Neural progenitor cell (in vitro differentiated cells): ENCODE measurements at regions not wholly inside any gene's neighbourhood (a gene's known extent, or its start where the extent isn't known, plus 50 kb on each side); places are given as distances from the start of the nearest gene placed in this dataset.

ENCODE experiments used
- DNase-seq: peaks from one replicate; pipeline ENCODE4 v3.0.0-alpha.2; 2016; ENCODE audit warnings: low spot score
- H2AFZ ChIP-seq: fragments of 200-600 bp; sonication (generic); replicated peaks from 2 replicates; pipeline ENCODE4 v1.6.1; 2016; ENCODE audit warnings: antibody characterized with exemption
- H3F3A ChIP-seq: fragments of 200-600 bp; sonication (generic); 2 replicates; pipeline ENCODE4 v1.6.1; 2016; ENCODE audit warnings: antibody characterized with exemption, low read depth
- H3K27ac ChIP-seq: fragments of 200-600 bp; sonication (generic); 2 replicates; pipeline ENCODE4 v1.5.1; 2016; ENCODE audit warnings: mild to moderate bottlenecking
- H3K27me3 ChIP-seq: fragments of 200-600 bp; sonication (generic); 2 replicates; pipeline ENCODE4 v1.6.1; 2016; ENCODE audit warnings: mild to moderate bottlenecking, moderate library complexity
- H3K36me3 ChIP-seq: fragments of 200-600 bp; sonication (generic); 2 replicates; pipeline ENCODE4 v1.5.1; 2016
- H3K4me1 ChIP-seq: fragments of 200-600 bp; sonication (generic); 2 replicates; pipeline ENCODE4 v1.6.1; 2016; ENCODE audit warnings: mixed run types
- H3K4me2 ChIP-seq: fragments of 200-600 bp; sonication (generic); 2 replicates; pipeline ENCODE4 v1.6.1; 2016
- H3K4me3 ChIP-seq: fragments of 200-600 bp; sonication (generic); 2 replicates; pipeline ENCODE4 v1.5.1; 2016
- H3K79me2 ChIP-seq: fragments of 200-600 bp; sonication (generic); 2 replicates; pipeline ENCODE4 v1.6.1; 2016; ENCODE audit warnings: low read depth
- H3K9ac ChIP-seq: fragments of 200-600 bp; sonication (generic); 2 replicates; pipeline ENCODE4 v1.6.1; 2016
- H3K9me3 ChIP-seq: fragments of 200-600 bp; sonication (generic); 2 replicates; pipeline ENCODE4 v1.5.1; 2016; ENCODE audit warnings: low read depth
- H4K20me1 ChIP-seq: fragments of 200-600 bp; sonication (generic); 2 replicates; pipeline ENCODE4 v1.6.1; 2016; ENCODE audit warnings: low read depth
- H3K27ac Mint-ChIP-seq: 3 replicates; pipeline ENCODE4 v1.8.0; 2021; ENCODE audit warnings: mixed read lengths
- H3K27me3 Mint-ChIP-seq: 2 replicates; pipeline ENCODE4 v1.8.0; 2022; ENCODE audit warnings: low read depth, mild to moderate bottlenecking, inconsistent platforms, moderate library complexity, mixed read lengths; ENCODE audit not compliant: insufficient read depth
- H3K36me3 Mint-ChIP-seq: 3 replicates; pipeline ENCODE4 v1.8.0; 2021; ENCODE audit warnings: mixed read lengths
- H3K4me1 Mint-ChIP-seq: 3 replicates; pipeline ENCODE4 v1.8.0; 2021; ENCODE audit warnings: mixed read lengths
- H3K4me3 Mint-ChIP-seq: 3 replicates; pipeline ENCODE4 v1.8.0; 2021; ENCODE audit warnings: mild to moderate bottlenecking, moderate library complexity, mixed read lengths
- H3K9me3 Mint-ChIP-seq: 3 replicates; pipeline ENCODE4 v1.8.0; 2020; ENCODE audit warnings: mixed read lengths
- CTCF ChIP-seq: fragments of 200-600 bp; sonication (generic); IDR thresholded peaks from 2 replicates; pipeline ENCODE4 v1.5.1; 2017; ENCODE audit warnings: antibody characterized with exemption, mild to moderate bottlenecking
- EZH2 ChIP-seq: fragments of 200-600 bp; sonication (generic); IDR thresholded peaks from 2 replicates; pipeline ENCODE4 v1.6.1; 2017; ENCODE audit warnings: antibody characterized with exemption, mild to moderate bottlenecking, moderate library complexity
- EZH2phosphoT487 ChIP-seq: fragments of 200-600 bp; sonication (generic); IDR thresholded peaks from 2 replicates; pipeline ENCODE4 v1.6.1; 2017; ENCODE audit warnings: antibody characterized with exemption

- no peak overlapping the region for H3K4me3 Mint-ChIP-seq
- H3K4me2 ChIP-seq = no peak overlapping the region
- no peaks in the 10 kb centered on the region for H3K36me3 ChIP-seq
- no peaks in the 10 kb centered on the region for H3K36me3 Mint-ChIP-seq
- H3K4me1 ChIP-seq = peaks cover 7% of the 10 kb centered on the region
- H2AFZ ChIP-seq = no peak overlapping the region
- H3K27me3 ChIP-seq = no peaks in the 10 kb centered on the region
- no peak overlapping the region for H3K4me3 ChIP-seq
- no peaks in the 10 kb centered on the region for H3F3A ChIP-seq
- H3K27ac ChIP-seq = no peak overlapping the region
- no peaks in the 10 kb centered on the region for H3K79me2 ChIP-seq
- no peaks in the 10 kb centered on the region for H3K9me3 ChIP-seq
- H3K9ac ChIP-seq = no peak overlapping the region
- no peak overlapping the region for H3K27ac Mint-ChIP-seq
- no peak for DNase-seq
- TF ChIP-seq EZH2 = no peak
- no peak for TF ChIP-seq EZH2phosphoT487
- TF ChIP-seq CTCF = no peak
- no peaks in the 10 kb centered on the region for H4K20me1 ChIP-seq
- H3K27me3 Mint-ChIP-seq = no peaks in the 10 kb centered on the region
- H3K4me1 Mint-ChIP-seq = peaks cover 4% of the 10 kb centered on the region
- H3K9me3 Mint-ChIP-seq = no peaks in the 10 kb centered on the region
These were observed 271.9 kb downstream of the MTERF1 start for GRCh38 chr7:91608606-91609005.

- Mint-ChIP-seq H3K27me3 (no peaks in the 10 kb centered on the region), H3K4me1 (no peaks in the 10 kb centered on the region), H3K4me3 (no peak overlapping the region), H3K9me3 (no peaks in the 10 kb centered on the region), H3K27ac (no peak overlapping the region), H3K36me3 (no peaks in the 10 kb centered on the region)
- Histone ChIP-seq H2AFZ (no peak overlapping the region), H3K4me2 (no peak overlapping the region), H3K9ac (no peak overlapping the region), H3K27me3 (no peaks in the 10 kb centered on the region), H4K20me1 (no peaks in the 10 kb centered on the region), H3K27ac (no peak overlapping the region), H3K4me3 (no peak overlapping the region), H3K4me1 (no peaks in the 10 kb centered on the region), H3F3A (no peaks in the 10 kb centered on the region), H3K36me3 (no peaks in the 10 kb centered on the region), H3K9me3 (no peaks in the 10 kb centered on the region), H3K79me2 (no peaks in the 10 kb centered on the region)
- no peak for TF ChIP-seq EZH2
- peak; percentile 4 for TF ChIP-seq CTCF
- TF ChIP-seq EZH2phosphoT487 = no peak
- no peak for DNase-seq
These were observed 271.0 kb downstream of the MTERF1 start for GRCh38 chr7:91609525-91609924.

GRCh38 chr7:91614431-91614830 is 266.1 kb downstream of the MTERF1 start:
- Histone ChIP-seq H3K4me1 (peaks cover 7% of the 10 kb centered on the region), H3K27me3 (no peaks in the 10 kb centered on the region), H3K4me3 (no peak overlapping the region), H3K79me2 (no peaks in the 10 kb centered on the region), H3F3A (peaks cover 6% of the 10 kb centered on the region), H3K36me3 (no peaks in the 10 kb centered on the region), H3K4me2 (no peak overlapping the region), H4K20me1 (no peaks in the 10 kb centered on the region), H3K27ac (no peak overlapping the region), H3K9ac (no peak overlapping the region), H3K9me3 (no peaks in the 10 kb centered on the region), H2AFZ (no peak overlapping the region)
- Mint-ChIP-seq H3K36me3 (no peaks in the 10 kb centered on the region), H3K9me3 (no peaks in the 10 kb centered on the region), H3K27me3 (peaks cover 3% of the 10 kb centered on the region), H3K4me1 (peaks cover 11% of the 10 kb centered on the region), H3K4me3 (no peak overlapping the region), H3K27ac (no peak overlapping the region)
- TF ChIP-seq EZH2 (no peak), CTCF (no peak), EZH2phosphoT487 (no peak)
- no peak for DNase-seq
